Osteoblast (primary cell): ENCODE measurements at regions not wholly inside any gene's neighbourhood (a gene's known extent, or its start where the extent isn't known, plus 50 kb on each side); places are given as distances from the start of the nearest gene placed in this dataset.

Experiments
- DNase-seq: peaks from one replicate; pipeline ENCODE4 v3.0.0; 2011; ENCODE audit warnings: low spot score, mixed read lengths; ENCODE audit not compliant: insufficient read length; ENCODE audit errors: missing footprints
- H2AFZ ChIP-seq: 2 replicates; pipeline ENCODE4 v1.6.0; 2011; ENCODE audit warnings: mild to moderate bottlenecking, low read length
- H3K27ac ChIP-seq: 2 replicates; pipeline ENCODE4 v1.5.1; 2011; ENCODE audit warnings: mild to moderate bottlenecking, low read depth, low read length, moderate library complexity
- H3K27me3 ChIP-seq: 2 replicates; pipeline ENCODE4 v1.6.0; 2012; ENCODE audit warnings: mild to moderate bottlenecking, control low read depth, inconsistent platforms, low read length, moderate library complexity; ENCODE audit not compliant: insufficient read depth
- H3K36me3 ChIP-seq: 2 replicates; pipeline ENCODE4 v1.5.1; 2011; ENCODE audit warnings: mild to moderate bottlenecking, low read length, control low read depth, moderate library complexity; ENCODE audit not compliant: insufficient read depth
- H3K4me1 ChIP-seq: 2 replicates; pipeline ENCODE4 v1.5.1; 2011; ENCODE audit warnings: mild to moderate bottlenecking, low read length, control low read depth, moderate library complexity; ENCODE audit not compliant: insufficient read depth
- H3K4me2 ChIP-seq: 2 replicates; pipeline ENCODE4 v1.6.0; 2011; ENCODE audit warnings: mild to moderate bottlenecking, low read length; ENCODE audit not compliant: insufficient read depth
- H3K4me3 ChIP-seq: fragments of 200-600 bp; sonication (generic); 3 replicates; pipeline ENCODE4 v1.5.1; 2012; ENCODE audit warnings: mild to moderate bottlenecking, low read length, inconsistent platforms; ENCODE audit not compliant: insufficient read depth
- H3K79me2 ChIP-seq: 2 replicates; pipeline ENCODE4 v1.6.0; 2012; ENCODE audit warnings: mild to moderate bottlenecking, low read length, control low read depth, inconsistent platforms; ENCODE audit not compliant: insufficient read depth
- H3K9me3 ChIP-seq: 2 replicates; pipeline ENCODE4 v1.5.1; 2011; ENCODE audit warnings: low read depth, low read length, control low read depth
- H4K20me1 ChIP-seq: 2 replicates; pipeline ENCODE4 v1.6.0; 2012; ENCODE audit warnings: mild to moderate bottlenecking, low read length, control low read depth; ENCODE audit not compliant: insufficient read depth
- CTCF ChIP-seq: IDR thresholded peaks from 2 replicates; pipeline ENCODE4 v1.5.1; 2011; ENCODE audit warnings: mild to moderate bottlenecking, low read depth, low read length, moderate library complexity; ENCODE audit errors: extremely low read depth

- H4K20me1 ChIP-seq, result no peaks in the 10 kb centered on the region
- no peak overlapping the region for H2AFZ ChIP-seq
- H3K9me3 ChIP-seq, result no peaks in the 10 kb centered on the region
- H3K4me1 ChIP-seq, result peaks cover 4% of the 10 kb centered on the region
- H3K4me3 ChIP-seq, result no peak overlapping the region
- no peak for DNase-seq
- H3K4me2 ChIP-seq, result no peak overlapping the region
- no peaks in the 10 kb centered on the region for H3K36me3 ChIP-seq
- TF ChIP-seq CTCF, result no peak
- no peaks in the 10 kb centered on the region for H3K27me3 ChIP-seq
- H3K79me2 ChIP-seq, result no peaks in the 10 kb centered on the region
- H3K27ac ChIP-seq, result no peak overlapping the region
These were observed 483.0 kb upstream of the AGTR1 start for GRCh38 chr3:148214705-148215104.

DNA sequence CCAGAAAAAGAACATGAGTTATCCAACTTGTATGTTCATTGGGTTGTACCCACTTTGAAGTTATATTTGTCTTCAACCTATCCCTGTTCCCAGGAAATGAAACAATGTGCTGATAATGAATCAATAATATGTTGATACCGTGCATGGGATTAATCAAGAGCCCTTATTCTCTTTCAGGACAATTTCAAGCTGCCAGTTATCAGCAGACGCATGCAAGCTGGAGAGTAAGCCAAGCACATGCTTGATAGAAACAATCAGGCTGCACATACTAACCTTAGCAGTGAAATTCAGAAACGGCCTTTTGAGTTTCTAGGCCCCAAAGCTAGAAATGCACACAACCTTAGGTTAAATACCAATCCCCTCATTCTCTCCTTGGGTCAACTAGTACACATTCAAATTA, 480.4 kb upstream of the AGTR1 start:
- Histone ChIP-seq H3K27me3 (no peaks in the 10 kb centered on the region), H3K4me2 (no peak overlapping the region), H3K27ac (no peak overlapping the region), H2AFZ (no peak overlapping the region), H3K4me3 (no peak overlapping the region), H3K4me1 (no peaks in the 10 kb centered on the region), H3K36me3 (no peaks in the 10 kb centered on the region), H3K79me2 (no peaks in the 10 kb centered on the region), H4K20me1 (no peaks in the 10 kb centered on the region), H3K9me3 (no peaks in the 10 kb centered on the region)
- no peak for TF ChIP-seq CTCF
- DNase-seq, result no peak

DNA sequence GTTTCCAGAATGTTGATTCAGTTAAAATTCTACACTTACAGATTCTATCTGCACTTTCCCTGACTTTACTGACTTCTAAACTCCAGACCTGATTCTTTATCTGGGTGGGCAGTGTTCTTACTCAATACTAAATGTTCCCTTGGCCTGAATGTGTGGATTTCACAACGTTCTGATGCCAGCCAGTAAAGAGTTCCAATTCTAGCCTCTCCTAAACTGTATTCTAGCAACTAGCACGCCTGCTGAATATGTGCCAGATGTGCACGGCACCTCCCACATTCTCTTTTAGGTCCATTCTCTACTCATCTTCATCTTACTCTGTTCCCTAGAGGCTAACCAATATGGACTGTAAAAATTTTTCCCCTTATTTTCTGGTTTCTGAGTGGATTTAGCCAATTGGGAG, 479.5 kb upstream of the AGTR1 start:
- DNase-seq, result no peak
- no peak overlapping the region for H3K4me3 ChIP-seq
- H3K4me2 ChIP-seq, result no peak overlapping the region
- H3K27me3 ChIP-seq, result no peaks in the 10 kb centered on the region
- H3K4me1 ChIP-seq, result peaks cover 4% of the 10 kb centered on the region
- no peak overlapping the region for H2AFZ ChIP-seq
- no peaks in the 10 kb centered on the region for H3K9me3 ChIP-seq
- H3K27ac ChIP-seq, result no peak overlapping the region
- H3K79me2 ChIP-seq, result no peaks in the 10 kb centered on the region
- no peaks in the 10 kb centered on the region for H3K36me3 ChIP-seq
- TF ChIP-seq CTCF, result no peak
- no peaks in the 10 kb centered on the region for H4K20me1 ChIP-seq

DNA sequence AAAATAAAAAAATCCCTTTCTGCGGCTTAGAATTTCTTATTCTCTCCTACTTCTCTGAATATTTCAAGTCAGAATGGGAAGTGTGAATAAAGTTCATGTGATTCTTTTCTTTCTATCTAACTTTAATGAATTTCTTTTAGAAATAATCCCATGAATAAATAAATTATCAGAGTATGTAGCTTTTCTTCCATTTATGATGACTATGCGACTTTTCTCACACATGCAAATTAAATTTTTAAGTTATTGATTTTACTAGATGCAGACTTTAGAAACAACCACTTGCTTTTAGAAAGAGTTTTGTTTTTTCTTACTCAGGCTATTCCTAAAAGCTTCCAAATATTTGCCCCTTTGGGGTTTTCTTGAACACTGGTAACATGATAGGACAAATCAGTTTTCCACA, 477.7 kb upstream of the AGTR1 start:
- no peak for TF ChIP-seq CTCF
- Histone ChIP-seq H3K4me1 (peaks cover 7% of the 10 kb centered on the region), H3K9me3 (no peaks in the 10 kb centered on the region)

More for the DNA sequence above, 477.7 kb upstream of the AGTR1 start:
- no peak overlapping the region for H2AFZ ChIP-seq
- H4K20me1 ChIP-seq, result no peaks in the 10 kb centered on the region
- no peaks in the 10 kb centered on the region for H3K36me3 ChIP-seq
- no peak overlapping the region for H3K4me2 ChIP-seq
- H3K27ac ChIP-seq, result no peak overlapping the region
- DNase-seq, result no peak
- H3K27me3 ChIP-seq, result no peaks in the 10 kb centered on the region
- H3K4me3 ChIP-seq, result no peak overlapping the region
- H3K79me2 ChIP-seq, result no peaks in the 10 kb centered on the region
